GM12872 (cell line): ENCODE measurements at regions not wholly inside any gene's neighbourhood (a gene's known extent, or its start where the extent isn't known, plus 50 kb on each side); places are given as distances from the start of the nearest gene placed in this dataset.

ENCODE experiments used
- TF ChIP-seq, protein P1 (sequence below): IDR thresholded peaks from 3 replicates; pipeline ENCODE4 v1.5.1; 2011; ENCODE audit warnings: low read depth, mild to moderate bottlenecking, low read length, moderate library complexity; ENCODE audit not compliant: insufficient read depth

- TF ChIP-seq, protein P1, sequence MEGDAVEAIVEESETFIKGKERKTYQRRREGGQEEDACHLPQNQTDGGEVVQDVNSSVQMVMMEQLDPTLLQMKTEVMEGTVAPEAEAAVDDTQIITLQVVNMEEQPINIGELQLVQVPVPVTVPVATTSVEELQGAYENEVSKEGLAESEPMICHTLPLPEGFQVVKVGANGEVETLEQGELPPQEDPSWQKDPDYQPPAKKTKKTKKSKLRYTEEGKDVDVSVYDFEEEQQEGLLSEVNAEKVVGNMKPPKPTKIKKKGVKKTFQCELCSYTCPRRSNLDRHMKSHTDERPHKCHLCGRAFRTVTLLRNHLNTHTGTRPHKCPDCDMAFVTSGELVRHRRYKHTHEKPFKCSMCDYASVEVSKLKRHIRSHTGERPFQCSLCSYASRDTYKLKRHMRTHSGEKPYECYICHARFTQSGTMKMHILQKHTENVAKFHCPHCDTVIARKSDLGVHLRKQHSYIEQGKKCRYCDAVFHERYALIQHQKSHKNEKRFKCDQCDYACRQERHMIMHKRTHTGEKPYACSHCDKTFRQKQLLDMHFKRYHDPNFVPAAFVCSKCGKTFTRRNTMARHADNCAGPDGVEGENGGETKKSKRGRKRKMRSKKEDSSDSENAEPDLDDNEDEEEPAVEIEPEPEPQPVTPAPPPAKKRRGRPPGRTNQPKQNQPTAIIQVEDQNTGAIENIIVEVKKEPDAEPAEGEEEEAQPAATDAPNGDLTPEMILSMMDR, result no peak
Observed at GRCh38 chr5:167888393-167888792, 403.1 kb upstream of the WWC1 start.

GRCh38 chr5:167889276-167889675, 402.2 kb upstream of the WWC1 start:
- TF ChIP-seq, protein P1, result no peak

DNA sequence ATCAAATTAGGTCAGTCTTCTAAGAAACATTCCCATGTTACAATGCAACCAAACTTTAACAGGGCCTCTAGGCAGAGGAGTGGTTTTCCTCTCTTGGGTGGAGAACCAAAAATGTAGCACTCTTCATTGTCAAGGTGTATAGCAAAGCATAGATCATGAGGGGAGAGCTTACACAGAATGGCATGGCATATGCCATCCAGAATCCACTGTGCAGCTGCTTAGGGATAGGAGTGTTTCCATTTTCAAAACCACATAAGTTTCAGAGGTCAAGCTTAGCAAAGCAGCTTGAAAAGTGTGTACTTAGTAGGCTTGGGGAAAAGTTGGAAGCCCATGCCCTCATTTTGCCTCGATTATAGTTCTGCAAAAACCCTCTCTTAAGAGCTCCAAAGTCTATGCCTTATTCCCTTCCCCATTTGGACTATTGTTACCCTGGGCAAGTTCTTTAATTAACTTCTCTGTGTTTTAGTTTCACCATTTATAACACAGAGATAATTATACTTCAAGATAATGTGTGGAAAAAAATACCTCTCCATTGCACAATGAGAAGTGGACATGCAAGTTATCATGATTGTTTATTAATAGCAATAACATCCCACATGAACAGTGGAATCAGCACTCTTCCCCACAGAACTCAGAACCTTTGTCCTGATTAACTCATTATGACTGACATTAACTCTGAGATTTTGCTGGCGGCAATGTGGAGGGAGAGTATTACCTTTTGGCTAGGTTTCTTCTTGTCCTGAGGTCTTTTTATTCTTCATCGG, 398.9 kb upstream of the WWC1 start:
- TF ChIP-seq, protein P1, result no peak

- TF ChIP-seq, protein P1, result no peak
Observed at GRCh38 chr5:167893271-167893670, 398.2 kb upstream of the WWC1 start.

DNA sequence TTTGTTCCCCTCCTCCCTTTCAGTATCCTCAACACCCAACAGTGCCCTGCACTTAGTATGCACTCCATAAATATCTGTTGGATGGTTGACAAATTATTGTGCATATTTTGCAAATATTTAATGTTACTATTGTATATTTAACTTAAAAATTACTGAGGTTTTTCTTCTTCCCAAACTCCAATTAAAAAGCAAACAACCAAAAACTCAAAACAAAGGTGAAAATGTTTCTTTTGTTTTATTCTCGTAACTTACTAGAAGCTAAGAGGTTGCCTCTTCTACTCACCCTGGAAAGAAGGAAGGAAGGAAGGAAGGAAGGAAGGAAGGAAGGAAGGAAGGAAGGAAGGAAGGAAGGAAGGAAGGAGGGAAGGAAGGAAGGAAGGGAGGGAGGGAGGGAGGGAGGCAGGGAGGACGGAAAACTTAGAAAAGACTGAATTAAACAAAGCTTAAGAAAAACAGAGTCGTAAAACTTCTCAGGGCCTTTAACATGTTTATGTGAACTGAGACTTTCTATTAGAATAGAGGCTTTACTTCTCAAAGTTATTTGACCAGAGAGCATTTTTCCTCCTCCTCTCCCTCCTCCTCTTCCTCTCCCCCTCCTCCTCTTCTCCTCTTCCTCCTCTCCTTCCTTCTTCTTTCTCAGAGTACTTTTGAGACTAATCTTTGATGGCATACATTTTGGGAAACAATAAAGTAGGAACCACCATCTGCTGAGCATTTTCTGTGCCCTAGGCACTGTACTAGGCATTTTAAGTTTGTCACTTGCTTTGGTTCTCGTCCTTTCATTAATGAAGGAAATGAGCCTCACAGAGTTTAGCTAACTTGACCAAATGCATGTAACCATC, 396.6 kb upstream of the WWC1 start:
- TF ChIP-seq, protein P1, result no peak

DNA sequence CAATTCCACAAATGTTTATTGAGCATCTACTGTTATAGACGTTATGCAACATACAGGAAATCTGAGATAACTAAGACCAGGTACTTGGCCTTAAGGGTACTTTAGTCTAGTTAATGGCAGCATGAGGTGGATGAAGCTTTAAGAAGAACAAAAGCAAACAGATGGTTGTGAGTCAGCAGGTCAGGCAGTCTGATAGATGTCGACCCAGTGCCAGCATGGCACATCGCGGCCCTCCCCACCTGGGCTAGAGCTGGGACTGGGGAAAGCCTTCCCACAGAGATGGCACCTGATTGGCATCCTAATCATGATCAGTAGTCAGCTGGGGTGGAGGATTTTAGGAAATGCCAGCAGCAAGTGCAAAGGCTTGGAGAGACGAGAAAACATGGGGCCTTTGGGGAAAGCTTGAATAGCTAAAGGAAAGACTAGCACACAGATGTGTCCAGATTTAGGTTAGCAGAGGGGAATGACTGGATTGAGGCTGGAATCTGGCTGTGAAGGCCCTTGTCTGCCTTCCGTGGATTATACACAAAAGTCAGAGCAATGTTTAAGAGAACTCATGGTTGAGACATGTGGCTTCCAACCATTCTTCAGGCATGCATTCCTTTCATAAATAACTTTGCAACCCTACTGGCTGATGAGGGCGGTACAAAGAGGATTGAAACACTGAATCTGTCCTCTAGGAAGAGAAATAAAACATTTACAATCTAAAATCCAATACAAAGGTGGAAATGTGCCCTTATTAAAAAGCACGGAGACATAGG, 395.4 kb upstream of the WWC1 start:
- TF ChIP-seq, protein P1, result no peak

GRCh38 chr5:167896814-167897213, 394.6 kb upstream of the WWC1 start:
- TF ChIP-seq, protein P1, result no peak
